ENCODE measurements at regions not wholly inside any gene's neighbourhood (a gene's known extent, or its start where the extent isn't known, plus 50 kb on each side); places are given as distances from the start of the nearest gene placed in this dataset.

DNA sequence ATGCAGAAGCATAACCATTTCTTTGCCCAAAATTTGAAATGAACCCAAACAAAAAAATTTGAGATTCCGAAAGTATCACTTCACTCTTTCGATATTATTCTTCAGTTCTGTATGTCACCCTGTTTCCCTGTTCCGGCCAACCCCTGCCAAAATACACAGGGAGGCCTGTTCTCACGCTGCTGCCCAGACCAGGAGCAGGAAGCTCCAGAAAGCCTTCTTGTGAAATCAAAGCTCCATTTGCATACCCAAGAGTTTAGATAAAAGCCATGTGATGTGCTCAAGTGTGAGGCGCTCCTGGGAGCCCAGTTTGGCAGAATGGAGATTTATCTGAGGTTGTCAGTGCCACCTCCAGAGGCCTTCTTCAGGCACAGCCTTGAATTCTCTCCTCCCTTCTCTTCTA lies 236.2 kb downstream of the FGFR2 start:
- no peak overlapping the region for H3K4me3 Mint-ChIP-seq
- Histone ChIP-seq H3K4me1 (ENCODE audit: control insufficient read depth, insufficient read depth, low read length) (no peaks in the 10 kb centered on the region), H3K36me3 (ENCODE audit: control insufficient read depth, insufficient read depth, low read length) (no peaks in the 10 kb centered on the region), H3K9me3 (ENCODE audit: control insufficient read depth, low read length) (no peaks in the 10 kb centered on the region), H3K27ac (ENCODE audit: low read depth, low read length) (no peak overlapping the region), H3K27me3 (ENCODE audit: control insufficient read depth, insufficient read depth, low read length, poor library complexity, severe bottlenecking) (no peaks in the 10 kb centered on the region), H3K4me3 (ENCODE audit: low read length) (no peak overlapping the region), H3K9ac (ENCODE audit: extremely low read depth, low read length, poor library complexity, severe bottlenecking) (no peak overlapping the region)
- peaks cover 12% of the 10 kb centered on the region for H3K9me3 Mint-ChIP-seq
- DNase-seq: no peak
- H3K27me3 Mint-ChIP-seq (ENCODE audit: insufficient read depth): no peaks in the 10 kb centered on the region
- H3K4me1 Mint-ChIP-seq: peaks cover 5% of the 10 kb centered on the region
- TF ChIP-seq, protein P1, sequence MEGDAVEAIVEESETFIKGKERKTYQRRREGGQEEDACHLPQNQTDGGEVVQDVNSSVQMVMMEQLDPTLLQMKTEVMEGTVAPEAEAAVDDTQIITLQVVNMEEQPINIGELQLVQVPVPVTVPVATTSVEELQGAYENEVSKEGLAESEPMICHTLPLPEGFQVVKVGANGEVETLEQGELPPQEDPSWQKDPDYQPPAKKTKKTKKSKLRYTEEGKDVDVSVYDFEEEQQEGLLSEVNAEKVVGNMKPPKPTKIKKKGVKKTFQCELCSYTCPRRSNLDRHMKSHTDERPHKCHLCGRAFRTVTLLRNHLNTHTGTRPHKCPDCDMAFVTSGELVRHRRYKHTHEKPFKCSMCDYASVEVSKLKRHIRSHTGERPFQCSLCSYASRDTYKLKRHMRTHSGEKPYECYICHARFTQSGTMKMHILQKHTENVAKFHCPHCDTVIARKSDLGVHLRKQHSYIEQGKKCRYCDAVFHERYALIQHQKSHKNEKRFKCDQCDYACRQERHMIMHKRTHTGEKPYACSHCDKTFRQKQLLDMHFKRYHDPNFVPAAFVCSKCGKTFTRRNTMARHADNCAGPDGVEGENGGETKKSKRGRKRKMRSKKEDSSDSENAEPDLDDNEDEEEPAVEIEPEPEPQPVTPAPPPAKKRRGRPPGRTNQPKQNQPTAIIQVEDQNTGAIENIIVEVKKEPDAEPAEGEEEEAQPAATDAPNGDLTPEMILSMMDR (conservative IDR thresholded peaks at IDR 0.05): no peak
- no peaks in the 10 kb centered on the region for H3K36me3 Mint-ChIP-seq (ENCODE audit: low read depth)
- WGBS, 2 experiments (ENCODE audit: insufficient coverage in 1 of 2, insufficient read length in 1 of 2): 82 to 89% methylated on average over 5 of the region's 5 CpGs
- H3K27ac Mint-ChIP-seq: no peak overlapping the region

DNA sequence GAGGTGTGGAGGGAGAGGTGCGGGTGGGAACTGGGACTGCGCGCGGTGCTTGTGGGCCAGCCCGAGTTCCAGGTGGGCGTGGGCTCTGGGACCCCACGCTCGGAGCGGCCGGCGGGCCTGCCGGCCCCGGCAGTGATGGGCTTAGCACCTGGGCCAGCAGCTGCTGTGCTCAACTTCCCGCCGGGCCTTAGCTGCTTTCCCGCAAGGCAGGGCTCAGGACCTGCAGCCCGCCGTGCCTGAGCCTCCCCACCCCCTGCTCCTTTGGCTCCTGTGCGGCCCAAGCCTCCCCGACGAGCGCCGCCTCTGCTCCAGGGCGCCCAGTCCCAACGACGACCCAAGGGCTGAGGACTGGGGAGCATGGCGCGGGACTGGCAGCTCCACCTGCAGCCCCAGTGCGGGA lies 232.7 kb downstream of the FGFR2 start:
- Histone ChIP-seq H3K9ac (ENCODE audit: extremely low read depth, low read length, poor library complexity, severe bottlenecking) (no peak overlapping the region), H3K4me1 (ENCODE audit: control insufficient read depth, insufficient read depth, low read length) (no peaks in the 10 kb centered on the region), H3K36me3 (ENCODE audit: control insufficient read depth, insufficient read depth, low read length) (no peaks in the 10 kb centered on the region), H3K27me3 (ENCODE audit: control insufficient read depth, insufficient read depth, low read length, poor library complexity, severe bottlenecking) (no peaks in the 10 kb centered on the region), H3K27ac (ENCODE audit: low read depth, low read length) (no peak overlapping the region), H3K4me3 (ENCODE audit: low read length) (no peak overlapping the region), H3K9me3 (ENCODE audit: control insufficient read depth, low read length) (no peaks in the 10 kb centered on the region)
- Mint-ChIP-seq H3K4me1 (peaks cover 12% of the 10 kb centered on the region), H3K4me3 (no peak overlapping the region), H3K27ac (no peak overlapping the region), H3K9me3 (peaks cover 12% of the 10 kb centered on the region), H3K36me3 (ENCODE audit: low read depth) (no peaks in the 10 kb centered on the region), H3K27me3 (ENCODE audit: insufficient read depth) (no peaks in the 10 kb centered on the region)
- TF ChIP-seq, protein P1 (conservative IDR thresholded peaks at IDR 0.05): no peak
- 88 to 96% methylated on average over 6 to 29 of the region's 29 CpGs for WGBS, 2 experiments (ENCODE audit: insufficient coverage in 1 of 2, insufficient read length in 1 of 2)
- no peak for DNase-seq

DNA sequence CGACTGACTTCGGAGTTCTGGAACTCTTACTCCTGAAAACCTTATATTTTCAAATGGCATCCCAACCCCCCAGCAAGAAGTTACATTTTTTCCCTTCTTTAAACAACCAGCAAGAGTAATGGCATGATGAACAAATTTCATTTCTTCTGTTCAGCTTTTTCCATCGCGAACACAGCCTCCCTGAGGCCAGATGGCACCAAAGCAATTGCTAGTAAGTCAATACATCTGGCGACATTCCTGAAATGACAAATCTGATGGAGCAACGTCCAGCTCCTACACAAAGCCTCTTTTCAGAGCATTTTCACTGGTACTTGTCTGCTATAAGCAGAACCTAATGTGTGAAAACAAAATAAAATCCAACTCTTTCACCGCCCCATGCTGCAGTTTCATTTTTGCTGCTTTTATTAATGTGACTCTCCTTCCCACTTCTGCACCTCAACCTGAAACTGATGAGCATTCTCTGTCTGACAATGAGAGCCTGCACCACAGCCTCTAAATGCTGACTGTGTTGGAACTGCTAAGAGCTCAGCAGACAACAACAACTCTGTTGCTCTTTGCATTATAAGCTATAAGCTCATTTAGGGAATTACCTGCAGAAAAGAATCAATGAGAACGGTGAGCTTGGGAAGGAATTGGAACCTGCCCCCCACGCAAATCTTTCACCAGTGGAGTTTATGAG lies 229.8 kb downstream of the FGFR2 start:
- Mint-ChIP-seq H3K9me3 (peaks cover 12% of the 10 kb centered on the region), H3K4me1 (peaks cover 7% of the 10 kb centered on the region), H3K36me3 (ENCODE audit: low read depth) (no peaks in the 10 kb centered on the region), H3K27me3 (ENCODE audit: insufficient read depth) (no peaks in the 10 kb centered on the region), H3K4me3 (no peak overlapping the region), H3K27ac (no peak overlapping the region)
- Histone ChIP-seq H3K4me3 (ENCODE audit: low read length) (no peak overlapping the region), H3K27me3 (ENCODE audit: control insufficient read depth, insufficient read depth, low read length, poor library complexity, severe bottlenecking) (no peaks in the 10 kb centered on the region), H3K9me3 (ENCODE audit: control insufficient read depth, low read length) (no peaks in the 10 kb centered on the region), H3K27ac (ENCODE audit: low read depth, low read length) (no peak overlapping the region), H3K9ac (ENCODE audit: extremely low read depth, low read length, poor library complexity, severe bottlenecking) (no peak overlapping the region), H3K36me3 (ENCODE audit: control insufficient read depth, insufficient read depth, low read length) (no peaks in the 10 kb centered on the region), H3K4me1 (ENCODE audit: control insufficient read depth, insufficient read depth, low read length) (no peaks in the 10 kb centered on the region)
- no peak for DNase-seq
- WGBS, 2 experiments (ENCODE audit: insufficient coverage in 1 of 2, insufficient read length in 1 of 2): 74 to 86% methylated on average over 8 to 9 of the region's 9 CpGs
- TF ChIP-seq, protein P1 (conservative IDR thresholded peaks at IDR 0.05): no peak
